Stomach (tissue), 8 donors: ENCODE measurements at regions not wholly inside any gene's neighbourhood (a gene's known extent, or its start where the extent isn't known, plus 50 kb on each side); places are given as distances from the start of the nearest gene placed in this dataset.

Source experiments
- DNase-seq, 2 donors: peaks; one replicate each; pipeline versions ENCODE4 v3.0.0 to v3.0.0-alpha.2; 2013 to 2019
- H3K27ac ChIP-seq, 5 donors: fragments of 200-600 bp in 4 of 5; sonication (generic) in 4 of 5; one replicate each; pipeline ENCODE4 v1.5.1; 2013 to 2019; ENCODE audit warnings: mild to moderate bottlenecking in 1 of 5, moderate library complexity in 1 of 5
- H3K27me3 ChIP-seq, 3 donors: fragments of 200-600 bp; sonication (generic); one replicate each; pipeline ENCODE4 v1.5.1; 2017 to 2019; ENCODE audit warnings: mixed run types in 1 of 3
- H3K36me3 ChIP-seq, 4 donors: fragments of 200-600 bp; sonication (generic); 1 replicate in 3 of 4; 2 replicates in 1 of 4; pipeline ENCODE4 v1.5.1; 2016 to 2019
- H3K4me1 ChIP-seq, 4 donors: fragments of 200-600 bp; sonication (generic); one replicate each; pipeline ENCODE4 v1.5.1; 2016 to 2019
- H3K4me3 ChIP-seq, 4 donors: fragments of 200-600 bp; sonication (generic) in 3 of 4; one replicate each; pipeline ENCODE4 v1.5.1; 2016 to 2019; ENCODE audit warnings: mild to moderate bottlenecking in 1 of 4
- H3K9me3 ChIP-seq, 4 donors: fragments of 200-600 bp; sonication (generic); one replicate each; pipeline ENCODE4 v1.5.1; 2016 to 2019
- EP300 ChIP-seq: sonication (generic); formaldehyde crosslinking; IDR thresholded peaks from one replicate; pipeline ENCODE4 v1.6.1; 2017; ENCODE audit warnings: antibody characterized with exemption
- POLR2A ChIP-seq, 4 donors: fragments of 450-650 bp; IDR thresholded peaks; one replicate each; pipeline ENCODE4 v1.6.1; 2016; ENCODE audit warnings: antibody characterized with exemption in 4 of 4, control low read depth in 2 of 4, mild to moderate bottlenecking in 1 of 4, moderate library complexity in 1 of 4
- POLR2AphosphoS5 ChIP-seq, 3 donors: sonication (generic); formaldehyde crosslinking; IDR thresholded peaks; one replicate each; pipeline ENCODE4 v1.6.1; 2016; ENCODE audit warnings: antibody characterized with exemption in 3 of 3
- WGBS, 5 donors: extraction: QIAGEN DNeasy Blood & Tissue Kit in 3 of 5; methylation state at CpG; one replicate each; pipeline versions ENCODE4 v1.1.5 to v1.1.7; 2013 to 2018; 5-methylcytosine and 5-hydroxymethylcytosine counted together
- intact Hi-C: fragments of 100-400 bp; cut with DNase I; formaldehyde crosslinking; loops from one replicate; pipeline ENCODE4 v1.15.1; 2023; ENCODE audit warnings: low total_unique reads
- TF ChIP-seq, protein P1 (sequence below), 7 experiments: fragments of 450-650 bp in 4 of 7; fragments of 200-600 bp in 3 of 7; sonication (generic) in 3 of 7; IDR thresholded peaks; one replicate each; pipeline ENCODE4 v1.5.1; 2016 to 2019; ENCODE audit warnings: antibody characterized with exemption in 7 of 7, control low read depth in 2 of 7, mild to moderate bottlenecking in 1 of 7
- donor health status: healthy with polysubstance abuse.
- donor health status: Bipolar disorder and iron deficiency.
- donor health status: healthy.

DNA sequence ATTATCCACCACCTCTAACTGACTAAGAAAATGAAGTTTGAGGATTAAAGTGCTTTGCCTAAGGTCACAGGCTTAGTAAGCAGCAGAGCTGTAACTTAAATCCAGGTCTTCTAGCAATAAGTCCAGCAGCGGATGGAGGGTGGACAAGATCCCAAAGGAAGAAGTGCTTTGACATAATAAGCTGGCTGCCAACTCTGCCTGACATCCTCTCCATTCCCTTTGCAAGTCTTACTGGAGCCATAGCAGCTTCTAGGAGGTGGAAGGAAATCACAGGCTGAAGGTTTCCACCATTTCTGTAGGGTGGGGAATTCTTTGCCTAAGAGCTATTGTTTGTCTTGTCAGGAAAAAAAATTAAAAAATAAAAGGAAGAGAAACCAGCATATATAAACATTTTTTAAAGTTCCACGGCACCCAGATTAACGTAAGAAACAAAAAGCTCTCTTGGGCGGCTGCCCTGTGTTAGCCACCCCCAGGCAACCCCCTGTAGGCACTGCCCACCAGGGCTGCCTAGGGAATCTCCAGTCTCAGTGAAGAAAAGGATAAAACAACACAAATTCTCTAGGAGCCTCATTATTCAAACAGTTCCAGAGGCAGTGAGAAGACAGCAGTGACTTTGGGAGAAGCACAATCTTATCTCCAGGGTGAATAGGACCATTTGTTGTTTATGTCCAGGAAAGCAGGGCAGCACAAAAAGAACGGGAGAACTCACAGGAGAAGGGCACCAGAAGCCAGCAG, 380.8 kb upstream of the CADM1 start:
- no peaks in the 10 kb centered on the region for H3K36me3 ChIP-seq
- peak in 1 of 2 donors; percentile 14 for DNase-seq
- intact Hi-C loops = no loop called here
- no peak overlapping the region for H3K4me3 ChIP-seq
- no peaks in the 10 kb centered on the region for H3K27me3 ChIP-seq
- peaks cover 0 to 18% (median 12%) of the 10 kb centered on the region in 4 donors for H3K9me3 ChIP-seq
- WGBS, 5 donors = 40 to 54% (median 44%) methylated on average over 5 of the region's 5 CpGs
- H3K4me1 ChIP-seq = no peaks in the 10 kb centered on the region
- H3K27ac ChIP-seq = no peak overlapping the region
- TF ChIP-seq POLR2A (IDR thresholded peaks at IDR 0.05) = no peak
- no peak for TF ChIP-seq POLR2AphosphoS5 (IDR thresholded peaks at IDR 0.05)

DNA sequence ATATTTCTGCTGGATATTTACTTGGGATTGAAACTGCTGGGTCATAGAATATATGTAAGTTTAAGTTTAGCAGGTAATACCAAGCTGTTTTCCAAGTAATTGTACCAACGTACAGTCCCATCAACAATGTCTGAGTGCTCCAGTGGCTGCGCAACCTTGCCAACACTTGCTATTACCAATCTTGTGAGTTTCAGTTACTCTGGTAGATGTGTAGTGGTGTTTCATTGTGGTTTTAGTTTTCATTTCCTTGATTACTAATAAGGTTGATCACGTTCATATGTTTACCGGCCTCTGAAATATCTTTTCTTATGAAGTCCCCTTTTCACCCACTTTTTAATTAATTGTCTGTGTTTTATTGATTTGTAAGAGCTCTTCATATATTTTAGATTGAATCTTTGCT, 370.6 kb upstream of the CADM1 start:
- TF ChIP-seq EP300 (no peak), POLR2AphosphoS5 (IDR thresholded peaks at IDR 0.05) (no peak), POLR2A (IDR thresholded peaks at IDR 0.05) (no peak)
- TF ChIP-seq, protein P1, sequence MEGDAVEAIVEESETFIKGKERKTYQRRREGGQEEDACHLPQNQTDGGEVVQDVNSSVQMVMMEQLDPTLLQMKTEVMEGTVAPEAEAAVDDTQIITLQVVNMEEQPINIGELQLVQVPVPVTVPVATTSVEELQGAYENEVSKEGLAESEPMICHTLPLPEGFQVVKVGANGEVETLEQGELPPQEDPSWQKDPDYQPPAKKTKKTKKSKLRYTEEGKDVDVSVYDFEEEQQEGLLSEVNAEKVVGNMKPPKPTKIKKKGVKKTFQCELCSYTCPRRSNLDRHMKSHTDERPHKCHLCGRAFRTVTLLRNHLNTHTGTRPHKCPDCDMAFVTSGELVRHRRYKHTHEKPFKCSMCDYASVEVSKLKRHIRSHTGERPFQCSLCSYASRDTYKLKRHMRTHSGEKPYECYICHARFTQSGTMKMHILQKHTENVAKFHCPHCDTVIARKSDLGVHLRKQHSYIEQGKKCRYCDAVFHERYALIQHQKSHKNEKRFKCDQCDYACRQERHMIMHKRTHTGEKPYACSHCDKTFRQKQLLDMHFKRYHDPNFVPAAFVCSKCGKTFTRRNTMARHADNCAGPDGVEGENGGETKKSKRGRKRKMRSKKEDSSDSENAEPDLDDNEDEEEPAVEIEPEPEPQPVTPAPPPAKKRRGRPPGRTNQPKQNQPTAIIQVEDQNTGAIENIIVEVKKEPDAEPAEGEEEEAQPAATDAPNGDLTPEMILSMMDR (IDR thresholded peaks at IDR 0.05) = no peak
- Histone ChIP-seq H3K36me3 (no peaks in the 10 kb centered on the region), H3K4me3 (no peak overlapping the region), H3K9me3 (no peaks in the 10 kb centered on the region), H3K4me1 (no peaks in the 10 kb centered on the region), H3K27ac (no peak overlapping the region), H3K27me3 (peaks cover 0 to 7% (median 0%) of the 10 kb centered on the region in 3 donors)
- DNase-seq = no peak
- WGBS, 5 donors = 74 to 84% (median 83%) methylated on average over 4 of the region's 4 CpGs
- intact Hi-C loops = no loop called here

DNA sequence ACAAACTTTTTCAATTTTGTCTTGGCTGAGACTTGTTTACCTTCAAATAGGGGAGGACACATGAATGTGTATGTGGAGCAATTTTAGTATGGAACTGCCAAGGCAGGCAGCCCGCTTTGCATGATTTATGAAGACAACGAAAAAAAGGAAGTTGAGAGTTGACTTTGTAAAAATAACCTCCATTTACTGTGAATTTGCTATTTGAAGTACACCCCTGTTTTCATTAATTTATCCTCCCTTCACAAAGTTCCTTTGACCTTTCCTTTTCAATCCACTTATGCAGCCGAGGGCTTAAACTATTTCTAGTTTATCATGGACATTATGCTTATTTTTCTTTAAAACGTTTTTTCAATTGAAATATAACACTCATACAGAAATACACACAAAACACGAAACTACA, 369.6 kb upstream of the CADM1 start:
- Histone ChIP-seq H3K9me3 (no peaks in the 10 kb centered on the region), H3K27ac (no peak overlapping the region), H3K4me3 (no peak overlapping the region), H3K27me3 (peaks cover 0 to 14% (median 0%) of the 10 kb centered on the region in 3 donors), H3K4me1 (no peaks in the 10 kb centered on the region), H3K36me3 (no peaks in the 10 kb centered on the region)
- DNase-seq = no peak
- 40 to 49% (median 44%) methylated on average over 5 of the region's 5 CpGs for WGBS, 5 donors
- no peak for TF ChIP-seq POLR2A (IDR thresholded peaks at IDR 0.05)
- no peak for TF ChIP-seq EP300
- TF ChIP-seq, protein P1 (IDR thresholded peaks at IDR 0.05) = no peak
- no peak for TF ChIP-seq POLR2AphosphoS5 (IDR thresholded peaks at IDR 0.05)
- intact Hi-C loops = no loop called here

DNA sequence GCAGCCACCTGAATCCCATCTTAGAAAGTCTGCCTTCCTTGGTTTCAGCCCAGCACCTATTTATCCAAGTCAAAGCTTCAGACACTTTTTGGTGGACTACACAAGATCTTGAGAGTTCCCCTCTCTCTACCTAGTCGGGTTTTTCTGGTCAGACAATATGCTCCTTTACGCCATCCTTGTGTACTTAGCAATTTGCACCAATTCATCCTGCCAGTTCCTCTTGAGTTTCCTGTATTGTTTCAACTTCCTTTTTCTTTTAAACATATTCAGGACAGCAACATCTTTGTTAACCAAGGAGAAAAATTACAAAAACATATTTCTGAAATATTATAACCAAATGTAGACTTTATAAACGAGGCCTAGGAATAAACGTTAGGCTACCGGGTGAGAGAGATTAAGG, 368.2 kb upstream of the CADM1 start:
- Histone ChIP-seq H3K4me1 (no peaks in the 10 kb centered on the region), H3K36me3 (no peaks in the 10 kb centered on the region), H3K27ac (no peak overlapping the region), H3K27me3 (peaks cover 0 to 14% (median 0%) of the 10 kb centered on the region in 3 donors), H3K4me3 (no peak overlapping the region), H3K9me3 (no peaks in the 10 kb centered on the region)
- DNase-seq = no peak
- WGBS, 5 donors = 50 to 65% (median 60%) methylated on average over 5 of the region's 5 CpGs
- no peak for TF ChIP-seq EP300
- no peak for TF ChIP-seq POLR2A (IDR thresholded peaks at IDR 0.05)
- TF ChIP-seq, protein P1 (IDR thresholded peaks at IDR 0.05) = no peak
- TF ChIP-seq POLR2AphosphoS5 (IDR thresholded peaks at IDR 0.05) = no peak
- intact Hi-C loops = no loop called here

DNA sequence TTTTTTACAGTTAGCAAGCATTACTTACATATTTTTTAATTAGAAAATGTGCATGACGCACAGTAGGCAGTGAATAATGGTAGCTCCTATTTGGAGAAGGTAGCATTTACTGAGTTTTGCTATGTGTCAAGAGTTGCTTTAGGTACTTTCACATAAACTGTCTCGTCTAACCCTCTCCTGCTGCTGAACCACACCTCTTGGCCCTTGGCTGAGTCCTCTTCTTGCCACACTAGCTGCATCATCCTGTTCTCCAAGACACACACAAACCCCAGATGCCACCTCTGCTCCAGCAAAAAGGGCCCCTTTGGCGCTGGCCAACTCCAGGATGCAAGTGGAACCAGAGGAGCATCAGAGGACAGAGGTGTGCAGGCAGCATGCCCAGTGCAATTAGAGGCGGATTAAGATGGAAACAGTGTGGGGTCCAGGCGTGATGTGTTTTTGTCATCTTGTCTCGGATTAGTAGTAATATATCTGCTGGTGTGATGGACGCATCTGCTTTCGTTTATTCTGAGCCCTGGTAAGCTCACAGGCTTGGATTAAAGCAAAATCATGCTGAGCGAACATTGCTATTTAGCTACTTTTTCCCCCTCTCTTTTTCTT, 367.0 kb upstream of the CADM1 start:
- TF ChIP-seq, protein P1 (IDR thresholded peaks at IDR 0.05) = no peak
- TF ChIP-seq POLR2A (IDR thresholded peaks at IDR 0.05) (no peak), EP300 (no peak), POLR2AphosphoS5 (IDR thresholded peaks at IDR 0.05) (no peak)
- 86 to 91% (median 90%) methylated on average over 9 of the region's 9 CpGs for WGBS, 5 donors
- no peak for DNase-seq
- H3K27ac ChIP-seq = no peak overlapping the region
- H3K36me3 ChIP-seq = no peaks in the 10 kb centered on the region
- no peaks in the 10 kb centered on the region for H3K4me1 ChIP-seq
- intact Hi-C loops = no loop called here
- H3K4me3 ChIP-seq = no peak overlapping the region
- H3K9me3 ChIP-seq = no peaks in the 10 kb centered on the region
- H3K27me3 ChIP-seq = peaks cover 0 to 14% (median 0%) of the 10 kb centered on the region in 3 donors
